ENCODE measurements at regions not wholly inside any gene's neighbourhood (a gene's known extent, or its start where the extent isn't known, plus 50 kb on each side); places are given as distances from the start of the nearest gene placed in this dataset.

- no peak for DNase-seq (ENCODE audit: low spot score)
Measured at GRCh38 chr1:5597991-5598823, 394.0 kb downstream of the NPHP4 start.

GRCh38 chr1:5597171-5597850, 394.9 kb downstream of the NPHP4 start:
- no peak for DNase-seq (ENCODE audit: low spot score)

GRCh38 chr1:5596651-5597050, 395.6 kb downstream of the NPHP4 start:
- DNase-seq (ENCODE audit: low spot score), result no peak

- DNase-seq (ENCODE audit: low spot score), result no peak
Measured at GRCh38 chr1:5595531-5596170, 396.6 kb downstream of the NPHP4 start.

GRCh38 chr1:5594056-5594956, 397.9 kb downstream of the NPHP4 start:
- no peak for DNase-seq (ENCODE audit: low spot score)

GRCh38 chr1:5590717-5591116, 401.5 kb downstream of the NPHP4 start:
- no peak for DNase-seq (ENCODE audit: low spot score)

GRCh38 chr1:5586629-5587028, 405.6 kb downstream of the NPHP4 start:
- no peak for DNase-seq (ENCODE audit: low spot score)

GRCh38 chr1:5585256-5585655, 407.0 kb downstream of the NPHP4 start:
- DNase-seq (ENCODE audit: low spot score), result no peak

GRCh38 chr1:5580926-5581325, 411.3 kb downstream of the NPHP4 start:
- DNase-seq (ENCODE audit: low spot score), result no peak

- no peak for DNase-seq (ENCODE audit: low spot score)
Measured at GRCh38 chr1:5579966-5580365, 412.3 kb downstream of the NPHP4 start.

GRCh38 chr1:5578690-5579089, 413.5 kb downstream of the NPHP4 start:
- DNase-seq (ENCODE audit: low spot score), result no peak

- no peak for DNase-seq (ENCODE audit: low spot score)
Measured at GRCh38 chr1:5577255-5578040, 414.8 kb downstream of the NPHP4 start.

- DNase-seq (ENCODE audit: low spot score), result no peak
Measured at GRCh38 chr1:5576673-5577065, 415.6 kb downstream of the NPHP4 start.

GRCh38 chr1:5576011-5576672, 416.1 kb downstream of the NPHP4 start:
- DNase-seq (ENCODE audit: low spot score), result no peak

GRCh38 chr1:5575396-5575940, 416.8 kb downstream of the NPHP4 start:
- no peak for DNase-seq (ENCODE audit: low spot score)

GRCh38 chr1:5574641-5575040, 417.6 kb downstream of the NPHP4 start:
- no peak for DNase-seq (ENCODE audit: low spot score)

- DNase-seq (ENCODE audit: low spot score), result no peak
Measured at GRCh38 chr1:5572794-5573193, 419.4 kb downstream of the NPHP4 start.

- no peak for DNase-seq (ENCODE audit: low spot score)
Measured at GRCh38 chr1:5571861-5572401, 420.3 kb downstream of the NPHP4 start.

- no peak for DNase-seq (ENCODE audit: low spot score)
Measured at GRCh38 chr1:5571438-5571837, 420.8 kb downstream of the NPHP4 start.

GRCh38 chr1:5570931-5571330, 421.3 kb downstream of the NPHP4 start:
- DNase-seq (ENCODE audit: low spot score), result no peak

Data from hepatic stellate cell (primary cell).